Peyer's patch (tissue), 4 donors: ENCODE measurements at regions not wholly inside any gene's neighbourhood (a gene's known extent, or its start where the extent isn't known, plus 50 kb on each side); places are given as distances from the start of the nearest gene placed in this dataset.

Experiments used
- DNase-seq, 3 donors: peaks; one replicate each; pipeline ENCODE4 v3.0.0-alpha.2; 2017 to 2019
- H3K27ac ChIP-seq, 4 donors: fragments of 200-600 bp; sonication (generic); one replicate each; pipeline ENCODE4 v1.5.1; 2016 to 2019
- H3K27me3 ChIP-seq, 2 donors: fragments of 200-600 bp; sonication (generic); one replicate each; pipeline ENCODE4 v1.5.1; 2019
- H3K36me3 ChIP-seq, 3 donors: fragments of 200-600 bp; sonication (generic); one replicate each; pipeline ENCODE4 v1.5.1; 2016 to 2019
- H3K4me1 ChIP-seq, 4 donors: fragments of 200-600 bp; sonication (generic); one replicate each; pipeline ENCODE4 v1.5.1; 2016 to 2019
- H3K4me3 ChIP-seq, 4 donors: fragments of 200-600 bp; sonication (generic); 1 replicate in 3 of 4; 2 replicates in 1 of 4; pipeline ENCODE4 v1.5.1; 2016 to 2019; ENCODE audit warnings: mild to moderate bottlenecking in 1 of 4
- H3K9me3 ChIP-seq, 4 donors: fragments of 200-600 bp; sonication (generic); one replicate each; pipeline ENCODE4 v1.5.1; 2016 to 2019; ENCODE audit warnings: mild to moderate bottlenecking in 1 of 4
- POLR2A ChIP-seq, 2 donors: fragments of 450-650 bp; IDR thresholded peaks; one replicate each; pipeline ENCODE4 v1.5.1; 2017; ENCODE audit warnings: antibody characterized with exemption in 2 of 2, mild to moderate bottlenecking in 2 of 2, moderate library complexity in 2 of 2
- TF ChIP-seq, protein P1 (sequence below), 6 experiments: fragments of 450-650 bp in 4 of 6; fragments of 200-600 bp in 2 of 6; sonication (generic) in 1 of 6; IDR thresholded peaks; one replicate each; pipeline ENCODE4 v1.5.1; 2017 to 2019; ENCODE audit warnings: antibody characterized with exemption in 6 of 6, mild to moderate bottlenecking in 3 of 6, moderate library complexity in 1 of 6

DNA sequence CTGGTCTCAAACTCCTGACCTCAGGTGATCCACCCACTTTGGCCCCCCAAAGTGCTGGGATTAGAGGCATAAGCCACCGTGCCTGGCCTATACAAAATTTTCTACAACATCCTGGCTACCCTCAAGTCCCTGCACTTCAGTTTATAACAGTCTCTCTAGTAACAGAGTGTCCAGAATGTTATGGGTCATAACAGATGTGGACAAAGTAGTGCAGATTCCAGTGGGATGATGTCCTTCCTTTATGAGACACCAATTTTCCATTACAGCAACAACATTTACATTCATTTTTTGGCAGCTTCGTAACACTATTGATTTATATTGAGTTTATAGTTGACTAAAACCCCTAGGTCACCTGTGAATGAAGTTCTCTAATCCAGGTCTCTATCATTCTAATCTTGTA, 429.4 kb upstream of the PTBP2 start:
- Histone ChIP-seq H3K9me3 (no peaks in the 10 kb centered on the region), H3K27me3 (no peaks in the 10 kb centered on the region), H3K4me3 (no peak overlapping the region), H3K36me3 (no peaks in the 10 kb centered on the region), H3K4me1 (no peaks in the 10 kb centered on the region), H3K27ac (no peak overlapping the region)
- no peak for DNase-seq
- TF ChIP-seq, protein P1, sequence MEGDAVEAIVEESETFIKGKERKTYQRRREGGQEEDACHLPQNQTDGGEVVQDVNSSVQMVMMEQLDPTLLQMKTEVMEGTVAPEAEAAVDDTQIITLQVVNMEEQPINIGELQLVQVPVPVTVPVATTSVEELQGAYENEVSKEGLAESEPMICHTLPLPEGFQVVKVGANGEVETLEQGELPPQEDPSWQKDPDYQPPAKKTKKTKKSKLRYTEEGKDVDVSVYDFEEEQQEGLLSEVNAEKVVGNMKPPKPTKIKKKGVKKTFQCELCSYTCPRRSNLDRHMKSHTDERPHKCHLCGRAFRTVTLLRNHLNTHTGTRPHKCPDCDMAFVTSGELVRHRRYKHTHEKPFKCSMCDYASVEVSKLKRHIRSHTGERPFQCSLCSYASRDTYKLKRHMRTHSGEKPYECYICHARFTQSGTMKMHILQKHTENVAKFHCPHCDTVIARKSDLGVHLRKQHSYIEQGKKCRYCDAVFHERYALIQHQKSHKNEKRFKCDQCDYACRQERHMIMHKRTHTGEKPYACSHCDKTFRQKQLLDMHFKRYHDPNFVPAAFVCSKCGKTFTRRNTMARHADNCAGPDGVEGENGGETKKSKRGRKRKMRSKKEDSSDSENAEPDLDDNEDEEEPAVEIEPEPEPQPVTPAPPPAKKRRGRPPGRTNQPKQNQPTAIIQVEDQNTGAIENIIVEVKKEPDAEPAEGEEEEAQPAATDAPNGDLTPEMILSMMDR (IDR thresholded peaks at IDR 0.05), result no peak
- no peak for TF ChIP-seq POLR2A (IDR thresholded peaks at IDR 0.05)

DNA sequence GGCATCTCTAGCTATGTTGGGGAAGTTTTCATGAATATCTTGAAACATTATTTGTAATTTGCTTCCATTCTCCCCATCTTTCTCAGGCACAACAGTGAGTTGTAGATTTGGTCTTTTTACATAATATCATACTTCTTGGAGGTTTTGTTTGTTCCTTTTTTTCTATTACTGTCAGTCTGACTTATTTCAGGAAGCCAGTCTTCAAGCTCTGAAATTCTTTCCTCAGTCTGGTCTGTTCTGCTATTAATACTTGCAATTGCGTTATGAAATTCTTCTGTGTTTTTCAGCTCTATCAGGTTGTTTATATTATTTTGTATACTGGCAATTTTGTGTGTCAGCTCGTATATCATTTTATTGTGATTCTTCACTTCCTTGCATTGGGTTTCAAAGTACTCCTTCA, 424.6 kb upstream of the PTBP2 start:
- H3K36me3 ChIP-seq, result no peaks in the 10 kb centered on the region
- no peak for DNase-seq
- H3K4me1 ChIP-seq, result no peaks in the 10 kb centered on the region
- no peaks in the 10 kb centered on the region for H3K27me3 ChIP-seq
- TF ChIP-seq POLR2A (IDR thresholded peaks at IDR 0.05), result no peak
- TF ChIP-seq, protein P1 (IDR thresholded peaks at IDR 0.05), result no peak
- no peaks in the 10 kb centered on the region for H3K9me3 ChIP-seq
- no peak overlapping the region for H3K27ac ChIP-seq
- no peak overlapping the region for H3K4me3 ChIP-seq

DNA sequence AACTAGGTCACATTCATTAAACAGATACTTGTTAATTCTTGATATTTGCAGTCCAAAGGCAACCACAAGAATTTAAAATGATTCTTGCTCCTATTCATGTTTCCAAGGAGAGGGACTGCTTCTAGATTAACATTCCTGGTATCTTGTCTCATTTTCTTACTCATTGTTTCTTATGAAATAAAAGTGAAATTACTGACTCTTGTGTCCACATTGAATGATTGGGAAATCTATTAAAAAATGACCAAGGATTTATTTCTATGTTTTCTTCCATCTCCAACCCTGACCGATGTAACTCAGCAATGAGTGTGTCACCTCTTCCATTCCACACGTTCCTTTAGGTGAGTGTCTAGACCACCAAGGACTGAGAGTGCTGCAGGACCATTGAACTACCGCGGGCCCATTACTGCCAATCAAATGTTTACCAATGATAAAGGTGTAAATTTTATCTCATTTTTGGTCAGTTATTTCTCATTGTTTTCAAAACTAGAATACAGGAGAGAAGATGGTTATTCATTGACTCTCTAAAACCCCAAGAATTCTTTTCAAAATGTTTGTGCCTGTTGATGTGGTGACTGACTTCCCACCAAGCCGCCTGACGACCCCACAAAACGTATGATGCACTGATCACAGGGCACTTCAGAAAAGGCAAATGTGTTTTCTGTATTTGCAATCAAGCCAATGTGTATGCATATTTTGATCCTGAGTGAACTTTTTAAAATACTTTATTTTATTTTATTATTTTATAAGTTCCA, 414.6 kb upstream of the PTBP2 start:
- Histone ChIP-seq H3K4me1 (no peaks in the 10 kb centered on the region), H3K9me3 (no peaks in the 10 kb centered on the region), H3K4me3 (no peak overlapping the region), H3K27ac (no peak overlapping the region), H3K27me3 (no peaks in the 10 kb centered on the region), H3K36me3 (no peaks in the 10 kb centered on the region)
- no peak for DNase-seq
- TF ChIP-seq, protein P1 (IDR thresholded peaks at IDR 0.05), result no peak
- TF ChIP-seq POLR2A (IDR thresholded peaks at IDR 0.05), result no peak

DNA sequence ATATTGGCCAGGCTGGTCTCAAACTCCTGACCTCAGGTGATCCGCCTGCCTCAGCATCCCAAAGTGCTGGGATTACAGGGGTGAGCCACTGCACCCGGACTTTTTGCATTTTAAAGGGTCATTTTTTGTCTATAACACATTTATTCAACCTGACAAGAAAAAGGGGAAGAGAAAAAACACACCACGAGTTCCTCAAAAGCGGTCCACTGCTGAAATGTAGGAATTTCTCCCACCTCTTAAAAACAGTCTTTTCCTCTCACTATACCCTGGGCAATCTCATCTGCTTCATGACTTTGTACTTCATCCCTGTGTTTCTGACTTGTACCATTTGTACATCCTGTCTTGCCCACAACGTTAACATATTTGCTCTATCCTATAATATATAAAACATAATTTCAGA, 413.3 kb upstream of the PTBP2 start:
- H3K27me3 ChIP-seq, result no peaks in the 10 kb centered on the region
- TF ChIP-seq, protein P1 (IDR thresholded peaks at IDR 0.05), result no peak
- no peak for TF ChIP-seq POLR2A (IDR thresholded peaks at IDR 0.05)
- H3K4me1 ChIP-seq, result no peaks in the 10 kb centered on the region
- no peak for DNase-seq
- no peaks in the 10 kb centered on the region for H3K36me3 ChIP-seq
- H3K27ac ChIP-seq, result no peak overlapping the region
- no peaks in the 10 kb centered on the region for H3K9me3 ChIP-seq
- no peak overlapping the region for H3K4me3 ChIP-seq

DNA sequence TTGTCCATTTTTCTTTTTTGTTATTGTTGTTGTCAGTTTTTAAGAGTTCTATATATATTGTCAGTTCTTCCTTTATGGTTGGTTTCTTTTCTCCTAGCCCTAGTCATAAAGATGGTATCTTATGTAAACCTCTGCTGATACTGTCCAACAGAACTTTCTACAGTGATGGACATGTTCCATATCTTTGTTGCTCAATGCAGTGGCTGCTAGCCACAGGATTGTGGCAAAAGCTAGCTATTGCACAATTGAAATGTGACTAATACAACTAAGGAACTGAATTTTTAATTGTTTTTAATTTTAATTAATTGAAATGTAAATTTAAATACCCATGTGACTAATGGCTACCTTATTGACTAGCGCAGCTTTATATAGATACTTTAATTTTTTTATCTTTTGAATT, 411.8 kb upstream of the PTBP2 start:
- DNase-seq, result no peak
- Histone ChIP-seq H3K9me3 (no peaks in the 10 kb centered on the region), H3K27me3 (no peaks in the 10 kb centered on the region), H3K36me3 (no peaks in the 10 kb centered on the region), H3K27ac (no peak overlapping the region), H3K4me3 (no peak overlapping the region), H3K4me1 (no peaks in the 10 kb centered on the region)
- TF ChIP-seq POLR2A (IDR thresholded peaks at IDR 0.05), result no peak
- TF ChIP-seq, protein P1 (IDR thresholded peaks at IDR 0.05), result no peak

DNA sequence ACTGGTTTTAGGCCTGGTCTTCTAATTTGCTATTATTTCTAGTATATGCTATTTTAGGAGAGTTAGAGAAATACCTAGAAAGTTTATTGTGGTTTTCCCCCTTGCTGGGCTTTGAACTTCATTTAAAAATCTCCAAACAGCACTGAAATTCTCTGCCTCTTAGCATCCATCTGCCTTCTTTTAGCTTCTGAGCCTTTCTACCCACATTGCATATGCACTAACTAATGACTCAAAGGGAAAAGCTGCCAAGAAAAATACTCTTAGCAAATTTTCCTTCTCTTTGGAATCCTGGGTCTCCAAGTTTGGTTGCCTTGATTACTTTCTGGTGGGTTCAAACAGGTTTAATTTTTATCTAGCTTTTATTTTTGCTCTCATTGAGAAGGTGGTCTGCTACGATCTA, 408.4 kb upstream of the PTBP2 start:
- H3K4me3 ChIP-seq, result no peak overlapping the region
- H3K27ac ChIP-seq, result no peak overlapping the region
- H3K4me1 ChIP-seq, result no peaks in the 10 kb centered on the region
- H3K36me3 ChIP-seq, result no peaks in the 10 kb centered on the region
- TF ChIP-seq, protein P1 (IDR thresholded peaks at IDR 0.05), result no peak
- TF ChIP-seq POLR2A (IDR thresholded peaks at IDR 0.05), result no peak
- H3K27me3 ChIP-seq, result no peaks in the 10 kb centered on the region
- DNase-seq, result no peak
- no peaks in the 10 kb centered on the region for H3K9me3 ChIP-seq
